ENCODE measurements at regions not wholly inside any gene's neighbourhood (a gene's known extent, or its start where the extent isn't known, plus 50 kb on each side); places are given as distances from the start of the nearest gene placed in this dataset.

- Histone ChIP-seq H2AFZ (ENCODE audit: low read depth) (no peak overlapping the region), H3K4me3 (ENCODE audit: low read depth in 2 of 2, low read length in 1 of 2) (no peak overlapping the region), H3K79me2 (ENCODE audit: insufficient read depth) (no peaks in the 10 kb centered on the region), H3F3A (replicated peaks; ENCODE audit: insufficient read depth) (no peaks in the 10 kb centered on the region), H3K27ac (ENCODE audit: low read depth in 2 of 2, low read length in 1 of 2) (no peak overlapping the region), H4K20me1 (ENCODE audit: insufficient read depth) (no peaks in the 10 kb centered on the region), H3K36me3 (replicated peaks in 1 of 2; ENCODE audit: control insufficient read depth in 1 of 2, insufficient read depth in 2 of 2, low read length in 1 of 2) (no peaks in the 10 kb centered on the region), H3K4me2 (no peak overlapping the region), H3K27me3 (ENCODE audit: insufficient read depth) (no peaks in the 10 kb centered on the region), H3K4me1 (ENCODE audit: control insufficient read depth in 1 of 2, insufficient read depth in 2 of 2, low read depth in 1 of 2, low read length in 1 of 2) (no peaks in the 10 kb centered on the region; a peak in 1 of 4 replicates), H3K9me2 (no peaks in the 10 kb centered on the region), H3K9ac (no peak overlapping the region), H3K9me3 (no peaks in the 10 kb centered on the region)
- POLR2A ChIA-PET = no interaction called here
- 15% methylated on average over 2 of the region's 2 CpGs for WGBS (ENCODE audit: low lambda C conversion rate)
- no peak for DNase-seq
- TF ChIP-seq RXRA (IDR thresholded peaks at IDR 0.05; ENCODE audit: borderline replicate concordance, low read depth) = no peak
- no peak for TF ChIP-seq NFIC (IDR thresholded peaks at IDR 0.05; ENCODE audit: borderline replicate concordance)
- no peak for TF ChIP-seq IRF3 (IDR thresholded peaks at IDR 0.05; ENCODE audit: low read depth, low read length)
- no peak for TF ChIP-seq TAF1 (IDR thresholded peaks at IDR 0.05; ENCODE audit: borderline replicate concordance, low read depth, low read length)
- no peak for TF ChIP-seq JUND (IDR thresholded peaks at IDR 0.05)
- TF ChIP-seq USF2 (IDR thresholded peaks at IDR 0.05; ENCODE audit: borderline replicate concordance, low read depth, low read length) = no peak
- no peak for TF ChIP-seq FOSL2 (IDR thresholded peaks at IDR 0.05; ENCODE audit: borderline replicate concordance, low read depth)
- TF ChIP-seq RCOR1 (IDR thresholded peaks at IDR 0.05; ENCODE audit: low read length) = no peak
- TF ChIP-seq GATA2 (CRISPR knock-in tag; IDR thresholded peaks at IDR 0.05) = no peak
- TF ChIP-seq MEF2A (IDR thresholded peaks at IDR 0.05; ENCODE audit: borderline replicate concordance, low read depth) = no peak
- CTCF ChIA-PET = no interaction called here
Measured at GRCh38 chr1:222098404-222098803, 356.5 kb upstream of the DUSP10 start.

- CTCF ChIA-PET = interaction anchor here (1.1 to 3.9 kb wide), 5 partner anchors 9 to 358 kb away, joined by 3 to 29 read pairs (median 4); no protein-coding TSS in a partner anchor
- no peaks in the 10 kb centered on the region; a peak in 1 of 4 replicates for H3K4me1 ChIP-seq (ENCODE audit: control insufficient read depth in 1 of 2, insufficient read depth in 2 of 2, low read depth in 1 of 2, low read length in 1 of 2)
- TF ChIP-seq NRF1 (IDR thresholded peaks at IDR 0.05; ENCODE audit: low read depth, low read length) (no peak), FOSL2 (IDR thresholded peaks at IDR 0.05; ENCODE audit: borderline replicate concordance, low read depth) (no peak), EP300 (IDR thresholded peaks at IDR 0.05; ENCODE audit: borderline replicate concordance in 1 of 2, low read depth in 1 of 2, low read length in 1 of 2) (no peak), MXI1 (IDR thresholded peaks at IDR 0.05; ENCODE audit: low read depth, low read length) (no peak), MEF2A (IDR thresholded peaks at IDR 0.05; ENCODE audit: borderline replicate concordance, low read depth) (no peak), FOXM1 (IDR thresholded peaks at IDR 0.05; ENCODE audit: low read depth) (no peak), EZH2phosphoT487 (IDR thresholded peaks at IDR 0.05; ENCODE audit: borderline replicate concordance, low read depth) (no peak), ELF1 (IDR thresholded peaks at IDR 0.05) (no peak), TEAD4 (IDR thresholded peaks at IDR 0.05; ENCODE audit: borderline replicate concordance, insufficient read depth) (no peak), USF2 (IDR thresholded peaks at IDR 0.05; ENCODE audit: borderline replicate concordance, low read depth, low read length) (no peak), FOXJ3 (CRISPR knock-in tag; IDR thresholded peaks at IDR 0.05) (no peak), RAD21 (IDR thresholded peaks at IDR 0.05; ENCODE audit: low read length) (no peak), YY1 (IDR thresholded peaks at IDR 0.05; ENCODE audit: low read depth) (no peak), RCOR1 (IDR thresholded peaks at IDR 0.05; ENCODE audit: low read length) (no peak), ZBTB33 (IDR thresholded peaks at IDR 0.05; ENCODE audit: borderline replicate concordance, low read depth) (no peak)
- POLR2A ChIA-PET = no interaction called here
- no peak overlapping the region for H2AFZ ChIP-seq (ENCODE audit: low read depth)
- DNase-seq = no peak
- WGBS (ENCODE audit: low lambda C conversion rate) = 61% methylated on average over 3 of the region's 4 CpGs
- no peak overlapping the region for H3K4me3 ChIP-seq (ENCODE audit: low read depth in 2 of 2, low read length in 1 of 2)
- H3K27ac ChIP-seq (ENCODE audit: low read depth in 2 of 2, low read length in 1 of 2) = no peak overlapping the region
- no peaks in the 10 kb centered on the region for H4K20me1 ChIP-seq (ENCODE audit: insufficient read depth)
- H3K79me2 ChIP-seq (ENCODE audit: insufficient read depth) = no peaks in the 10 kb centered on the region
- no peaks in the 10 kb centered on the region for H3K36me3 ChIP-seq (replicated peaks in 1 of 2; ENCODE audit: control insufficient read depth in 1 of 2, insufficient read depth in 2 of 2, low read length in 1 of 2)
- H3F3A ChIP-seq (replicated peaks; ENCODE audit: insufficient read depth) = no peaks in the 10 kb centered on the region
- H3K4me2 ChIP-seq = no peak overlapping the region
- no peaks in the 10 kb centered on the region for H3K27me3 ChIP-seq (ENCODE audit: insufficient read depth)
- no peak overlapping the region for H3K9ac ChIP-seq
- H3K9me2 ChIP-seq = no peaks in the 10 kb centered on the region
- no peaks in the 10 kb centered on the region for H3K9me3 ChIP-seq
Measured at GRCh38 chr1:222097588-222097987, 355.7 kb upstream of the DUSP10 start.
